GM10266 (cell line): ENCODE measurements at regions not wholly inside any gene's neighbourhood (a gene's known extent, or its start where the extent isn't known, plus 50 kb on each side); places are given as distances from the start of the nearest gene placed in this dataset.

Experiments used
- DNase-seq: peaks from one replicate; pipeline ENCODE4 v3.0.0; 2012; ENCODE audit errors: extremely low spot score
- TF ChIP-seq, protein P1 (sequence below): IDR thresholded peaks from 2 replicates; pipeline ENCODE4 v1.5.1; 2012; ENCODE audit warnings: mild to moderate bottlenecking, low read depth; ENCODE audit not compliant: control insufficient read depth, insufficient read depth; ENCODE audit errors: missing control alignments

DNA sequence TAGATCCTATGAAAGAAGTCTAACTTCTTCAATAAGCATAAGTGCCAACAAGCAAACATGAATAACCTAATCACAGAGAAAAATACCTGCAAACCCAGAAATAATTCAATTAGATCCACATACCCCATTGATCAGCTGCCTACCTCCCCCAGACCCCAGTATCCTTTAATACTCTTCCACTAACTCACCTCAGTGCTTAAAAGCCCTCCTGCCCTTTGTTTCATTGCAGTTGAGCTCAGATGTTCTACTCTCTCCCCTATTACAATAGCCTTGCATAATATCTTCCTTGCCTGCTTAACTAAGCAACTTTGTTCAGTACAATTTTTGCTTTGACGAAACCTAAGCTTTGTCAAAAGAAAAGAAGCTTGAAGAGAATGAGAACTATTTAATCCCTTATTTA, 156.0 kb upstream of the ZC3H15 start:
- TF ChIP-seq, protein P1, sequence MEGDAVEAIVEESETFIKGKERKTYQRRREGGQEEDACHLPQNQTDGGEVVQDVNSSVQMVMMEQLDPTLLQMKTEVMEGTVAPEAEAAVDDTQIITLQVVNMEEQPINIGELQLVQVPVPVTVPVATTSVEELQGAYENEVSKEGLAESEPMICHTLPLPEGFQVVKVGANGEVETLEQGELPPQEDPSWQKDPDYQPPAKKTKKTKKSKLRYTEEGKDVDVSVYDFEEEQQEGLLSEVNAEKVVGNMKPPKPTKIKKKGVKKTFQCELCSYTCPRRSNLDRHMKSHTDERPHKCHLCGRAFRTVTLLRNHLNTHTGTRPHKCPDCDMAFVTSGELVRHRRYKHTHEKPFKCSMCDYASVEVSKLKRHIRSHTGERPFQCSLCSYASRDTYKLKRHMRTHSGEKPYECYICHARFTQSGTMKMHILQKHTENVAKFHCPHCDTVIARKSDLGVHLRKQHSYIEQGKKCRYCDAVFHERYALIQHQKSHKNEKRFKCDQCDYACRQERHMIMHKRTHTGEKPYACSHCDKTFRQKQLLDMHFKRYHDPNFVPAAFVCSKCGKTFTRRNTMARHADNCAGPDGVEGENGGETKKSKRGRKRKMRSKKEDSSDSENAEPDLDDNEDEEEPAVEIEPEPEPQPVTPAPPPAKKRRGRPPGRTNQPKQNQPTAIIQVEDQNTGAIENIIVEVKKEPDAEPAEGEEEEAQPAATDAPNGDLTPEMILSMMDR: no peak
- no peak for DNase-seq

DNA sequence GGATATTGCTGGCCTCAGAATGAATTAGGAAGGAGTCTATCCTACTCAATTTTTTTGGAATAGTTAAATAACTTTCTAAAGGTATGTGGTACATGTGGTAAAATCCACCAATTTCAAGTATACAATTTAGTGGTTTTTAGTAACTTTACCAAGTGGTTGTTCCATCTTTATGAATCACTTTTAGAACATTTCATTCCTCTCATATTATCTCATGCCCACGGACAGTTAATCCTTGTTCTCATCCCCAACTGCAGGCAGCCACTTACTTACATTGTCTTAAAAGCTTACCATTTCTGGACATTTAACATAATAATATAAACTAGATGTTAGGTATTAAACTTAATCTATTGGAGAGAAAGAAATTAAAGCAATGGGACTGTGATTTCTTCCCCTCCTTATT, 146.3 kb upstream of the ZC3H15 start:
- TF ChIP-seq, protein P1: no peak
- DNase-seq: no peak

DNA sequence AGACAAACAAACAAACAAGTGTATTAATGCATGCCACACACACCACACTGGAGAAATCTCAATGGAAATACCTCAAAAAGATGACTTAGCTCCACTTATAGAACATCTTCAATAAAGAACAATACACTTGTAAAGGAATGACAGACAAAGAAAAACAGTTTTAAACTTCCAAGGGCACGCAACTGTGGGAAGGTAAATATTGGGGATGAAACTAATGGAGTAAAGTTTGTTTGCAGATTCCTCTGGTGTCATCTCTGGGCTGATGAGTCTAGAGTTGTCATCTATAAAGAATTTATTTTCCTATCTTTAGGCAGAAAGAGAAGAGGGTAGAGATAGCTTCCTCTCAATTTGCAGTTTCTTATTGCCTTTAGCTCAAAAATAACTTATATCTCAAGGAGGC, 144.0 kb upstream of the ZC3H15 start:
- DNase-seq: no peak
- TF ChIP-seq, protein P1: no peak

DNA sequence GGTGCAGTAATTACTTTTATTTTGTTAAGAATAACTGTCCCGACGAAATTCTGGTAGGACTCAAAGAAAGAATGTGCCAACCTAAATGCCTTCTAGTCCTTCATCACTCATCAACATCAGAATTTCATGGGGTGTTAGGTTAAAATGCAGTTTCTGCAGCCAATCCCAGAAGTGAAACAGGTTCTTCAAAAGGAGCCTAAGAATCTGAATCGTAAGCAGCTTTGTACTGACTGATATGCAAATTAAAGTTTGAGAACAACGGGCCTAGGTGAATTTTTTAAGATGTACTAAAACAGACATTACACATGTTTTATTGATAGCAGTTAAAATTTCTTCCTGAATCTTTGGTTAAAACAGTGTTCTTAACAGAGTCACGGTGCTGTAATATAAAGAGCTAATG, 140.3 kb upstream of the ZC3H15 start:
- TF ChIP-seq, protein P1: no peak
- DNase-seq: no peak

DNA sequence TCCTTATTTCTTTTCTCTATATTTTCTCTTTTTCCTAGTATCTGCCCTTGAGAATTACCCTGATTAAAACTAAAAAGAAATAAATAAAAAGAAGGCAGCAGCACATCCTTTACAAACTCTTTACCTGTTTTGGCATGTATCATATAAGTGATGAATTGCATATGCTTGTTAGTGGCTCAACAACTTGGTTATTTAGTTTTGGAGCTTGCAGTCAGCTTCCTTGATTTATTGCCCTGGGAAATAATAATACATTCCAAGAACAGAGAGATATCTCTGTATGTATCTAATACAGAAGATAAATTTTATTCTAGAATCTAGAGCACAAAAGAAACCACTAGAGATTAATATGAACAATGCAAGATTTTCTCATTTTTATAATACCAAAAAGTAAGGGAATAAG, 139.8 kb upstream of the ZC3H15 start:
- DNase-seq: no peak
- TF ChIP-seq, protein P1: no peak

DNA sequence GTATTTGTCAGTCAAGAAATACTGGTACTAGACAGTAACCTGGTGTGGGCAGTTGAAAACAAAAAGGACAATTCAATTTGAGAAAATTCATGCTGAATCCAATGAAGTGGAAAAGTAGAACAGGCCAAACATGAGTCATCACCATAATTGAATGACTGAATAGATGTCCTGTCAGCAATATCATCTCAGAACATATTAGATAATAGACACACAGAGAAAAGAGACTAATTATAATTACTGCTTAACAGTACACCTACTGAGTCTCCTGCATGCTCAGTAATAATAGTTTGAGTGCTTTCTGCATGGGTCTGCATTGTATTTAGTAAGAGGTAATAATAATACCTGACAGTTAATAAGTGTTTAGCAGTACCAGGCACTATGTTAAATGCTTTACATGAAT, 138.6 kb upstream of the ZC3H15 start:
- no peak for DNase-seq

DNA sequence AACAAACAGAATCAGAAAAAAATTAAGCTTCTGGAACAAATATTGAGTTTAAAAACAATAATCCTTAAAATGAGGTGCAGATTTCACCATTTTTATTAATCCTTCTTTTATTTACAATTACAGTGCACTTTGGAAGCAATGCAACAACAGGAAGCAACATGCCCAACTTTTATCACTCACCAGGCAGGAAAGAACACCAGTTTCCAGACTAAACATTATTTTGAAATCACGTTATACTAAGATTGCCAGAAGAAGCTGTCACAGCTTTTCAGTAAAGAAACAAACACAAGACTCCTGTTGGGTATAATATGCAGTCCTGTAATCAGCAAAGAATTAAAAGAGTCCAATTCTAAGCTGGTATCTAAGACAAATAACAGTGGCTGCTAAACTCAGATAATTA, 137.9 kb upstream of the ZC3H15 start:
- no peak for DNase-seq
- TF ChIP-seq, protein P1: no peak

More for the DNA sequence above, 138.6 kb upstream of the ZC3H15 start:
- TF ChIP-seq, protein P1: no peak
